ENCODE measurements at regions not wholly inside any gene's neighbourhood (a gene's known extent, or its start where the extent isn't known, plus 50 kb on each side); places are given as distances from the start of the nearest gene placed in this dataset.

DNA sequence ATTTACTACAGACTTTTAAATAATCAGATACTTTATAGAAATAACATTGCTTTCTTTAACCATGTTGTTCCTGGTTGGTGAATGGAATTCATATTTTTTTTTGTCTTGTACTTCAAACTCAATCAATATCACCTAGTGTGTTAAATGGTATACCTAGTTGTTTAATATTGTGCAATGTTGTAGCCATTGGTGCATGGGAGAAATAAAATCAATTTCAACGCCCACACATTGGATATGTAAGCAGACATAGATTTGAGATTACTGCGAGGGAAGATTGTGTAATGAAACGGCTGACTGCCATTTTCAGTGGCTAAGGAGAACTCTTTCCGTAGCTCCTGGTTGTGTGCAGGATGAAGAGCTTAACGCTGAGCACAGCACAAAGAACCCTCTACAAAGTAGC, 626.1 kb downstream of the TMEM182 start:
- TF ChIP-seq REST (IDR thresholded peaks at IDR 0.05; ENCODE audit: insufficient read depth in 1 of 2, low read depth in 2 of 2, low read length in 2 of 2) (no peak), TAF1 (IDR thresholded peaks at IDR 0.05; ENCODE audit: borderline replicate concordance, insufficient read depth, low read length) (no peak)
